Hepatic stellate cell (primary cell): ENCODE measurements at regions not wholly inside any gene's neighbourhood (a gene's known extent, or its start where the extent isn't known, plus 50 kb on each side); places are given as distances from the start of the nearest gene placed in this dataset.

Experiments used
- DNase-seq: peaks from one replicate; pipeline ENCODE4 v3.0.0; 2011; ENCODE audit warnings: low spot score

- DNase-seq = no peak
Observed at GRCh38 chr11:109285465-109285864, 136.5 kb upstream of the C11orf87 start.

GRCh38 chr11:109291553-109291952 lies 130.4 kb upstream of the C11orf87 start:
- no peak for DNase-seq

GRCh38 chr11:109298865-109299264 lies 123.1 kb upstream of the C11orf87 start:
- no peak for DNase-seq

GRCh38 chr11:109300211-109300610 lies 121.8 kb upstream of the C11orf87 start:
- no peak for DNase-seq

GRCh38 chr11:109302591-109303334 lies 119.2 kb upstream of the C11orf87 start:
- no peak for DNase-seq

- DNase-seq = no peak
Observed at GRCh38 chr11:109303342-109303741, 118.6 kb upstream of the C11orf87 start.

- DNase-seq = no peak
Observed at GRCh38 chr11:109304159-109304558, 117.8 kb upstream of the C11orf87 start.

- DNase-seq = no peak
Observed at GRCh38 chr11:109305009-109305408, 117.0 kb upstream of the C11orf87 start.

GRCh38 chr11:109306322-109306721 lies 115.7 kb upstream of the C11orf87 start:
- DNase-seq = no peak

- DNase-seq = no peak
Observed at GRCh38 chr11:109307366-109307765, 114.6 kb upstream of the C11orf87 start.

GRCh38 chr11:109308551-109308950 lies 113.4 kb upstream of the C11orf87 start:
- no peak for DNase-seq

- no peak for DNase-seq
Observed at GRCh38 chr11:109309153-109309552, 112.8 kb upstream of the C11orf87 start.

GRCh38 chr11:109317726-109318125 lies 104.3 kb upstream of the C11orf87 start:
- DNase-seq = no peak

- no peak for DNase-seq
Observed at GRCh38 chr11:109320595-109320994, 101.4 kb upstream of the C11orf87 start.

- DNase-seq = no peak
Observed at GRCh38 chr11:109326781-109327180, 95.2 kb upstream of the C11orf87 start.

- no peak for DNase-seq
Observed at GRCh38 chr11:109329716-109330115, 92.3 kb upstream of the C11orf87 start.

GRCh38 chr11:109338131-109338530 lies 83.9 kb upstream of the C11orf87 start:
- DNase-seq = no peak

- DNase-seq = no peak
Observed at GRCh38 chr11:109342261-109342660, 79.7 kb upstream of the C11orf87 start.

GRCh38 chr11:109343242-109343641 lies 78.7 kb upstream of the C11orf87 start:
- no peak for DNase-seq

- DNase-seq = no peak
Observed at GRCh38 chr11:109347304-109347703, 74.7 kb upstream of the C11orf87 start.

- no peak for DNase-seq
Observed at GRCh38 chr11:109349276-109350080, 72.5 kb upstream of the C11orf87 start.

GRCh38 chr11:109350091-109350490 lies 71.9 kb upstream of the C11orf87 start:
- no peak for DNase-seq

- DNase-seq = no peak
Observed at GRCh38 chr11:109362059-109362458, 59.9 kb upstream of the C11orf87 start.
